OCI-LY3 (cell line): ENCODE measurements at regions not wholly inside any gene's neighbourhood (a gene's known extent, or its start where the extent isn't known, plus 50 kb on each side); places are given as distances from the start of the nearest gene placed in this dataset.

ENCODE experiments used
- CTCF ChIP-seq: fragments of 200-600, 300-600 bp; sonication (generic); IDR thresholded peaks from 2 replicates; pipeline ENCODE4 v1.5.1; 2014; ENCODE audit warnings: antibody characterized with exemption, low read length, low read depth
- EZH2phosphoT487 ChIP-seq: fragments of 200-600 bp; shearing (Covaris generic); IDR thresholded peaks from 2 replicates; pipeline ENCODE4 v1.6.1; 2018; ENCODE audit warnings: antibody characterized with exemption, mixed run types, low read depth

GRCh38 chr5:4130819-4131218 lies 535.2 kb downstream of the IRX1 start:
- TF ChIP-seq CTCF (no peak), EZH2phosphoT487 (no peak)
